ENCODE measurements at regions not wholly inside any gene's neighbourhood (a gene's known extent, or its start where the extent isn't known, plus 50 kb on each side); places are given as distances from the start of the nearest gene placed in this dataset.

DNA sequence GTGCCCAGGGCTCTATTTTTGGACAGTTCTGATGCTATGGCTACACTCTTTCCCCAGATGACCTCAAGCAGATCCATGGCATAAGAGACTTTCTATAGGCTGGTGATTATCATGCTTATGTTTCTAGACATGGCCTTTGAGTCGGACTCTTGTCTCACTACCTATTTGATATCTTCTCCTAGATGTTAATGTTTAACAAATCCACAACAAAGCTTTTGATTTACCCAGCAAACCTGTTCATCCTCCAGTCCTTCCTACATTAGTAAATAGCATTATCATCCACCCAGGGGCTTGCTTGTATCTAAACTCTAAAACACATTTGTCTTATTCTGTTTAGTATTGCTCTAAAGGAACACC, 188.7 kb downstream of the CSNK2A3 start:
- no peak overlapping the region for H3K4me3 Mint-ChIP-seq
- H3K27me3 Mint-ChIP-seq, result peaks cover 2 to 4% of the 10 kb centered on the region in 2 donors
- Histone ChIP-seq H3K27me3 (ENCODE audit: insufficient read depth, low read length) (no peaks in the 10 kb centered on the region), H3K9me3 (ENCODE audit: control insufficient read depth in 1 of 2, low read length in 2 of 2) (no peaks in the 10 kb centered on the region), H3K36me3 (ENCODE audit: insufficient read depth, low read length) (no peaks in the 10 kb centered on the region), H3K4me3 (ENCODE audit: low read length in 2 of 2) (no peak overlapping the region), H3K4me1 (ENCODE audit: insufficient read depth, low read length) (no peaks in the 10 kb centered on the region), H3K27ac (ENCODE audit: low read depth, low read length) (no peak overlapping the region)
- POLR2A ChIA-PET (ENCODE audit: partially characterized antibody), result no interaction called here
- H3K36me3 Mint-ChIP-seq, result no peaks in the 10 kb centered on the region
- no peak overlapping the region for H3K27ac Mint-ChIP-seq
- intact Hi-C loops (cut with micrococcal nuclease), result no loop called here
- no peaks in the 10 kb centered on the region for H3K4me1 Mint-ChIP-seq
- H3K9me3 Mint-ChIP-seq, result peaks cover 0 to 4% (median 0%) of the 10 kb centered on the region in 8 donors
- no peak for DNase-seq
- CTCF ChIA-PET (ENCODE audit: partially characterized antibody), result interaction anchor here (0.9 to 10.3 kb wide), 4 partner anchors 8 to 137 kb away, joined by 3 to 150 read pairs (median 8); no protein-coding TSS in a partner anchor

DNA sequence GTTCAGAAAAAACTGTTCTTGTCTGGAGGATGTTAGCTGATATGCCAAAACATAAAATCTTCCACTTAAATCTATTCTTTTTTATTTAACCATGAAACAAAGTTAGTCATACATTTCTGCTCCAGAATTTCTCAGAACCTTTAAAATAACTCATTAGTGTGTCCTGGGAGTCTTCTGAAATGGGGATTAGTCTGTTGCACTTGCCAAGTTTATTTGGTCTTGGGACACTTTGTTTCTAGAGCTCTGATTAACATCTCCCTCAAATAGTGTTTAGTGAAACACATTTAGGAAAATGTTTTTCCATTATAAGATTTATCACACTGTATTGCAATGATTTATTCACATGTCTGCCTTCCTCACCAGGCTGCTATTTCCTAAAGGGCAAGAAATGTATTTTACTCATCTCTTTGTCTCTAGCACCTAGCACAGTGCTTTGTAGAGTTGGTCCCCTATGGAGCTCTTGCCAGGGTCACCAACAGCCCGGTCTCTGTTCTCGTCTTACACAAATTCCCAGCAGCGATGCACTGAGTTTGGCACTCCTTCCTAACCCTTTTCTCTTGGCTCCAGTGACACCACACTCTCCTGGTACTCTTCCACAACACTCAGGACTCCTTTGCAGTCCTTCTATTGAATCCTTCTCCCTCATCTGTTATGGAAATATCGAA, 189.2 kb downstream of the CSNK2A3 start:
- H3K4me3 ChIP-seq (ENCODE audit: low read length in 2 of 2), result no peak overlapping the region
- H3K27me3 Mint-ChIP-seq, result peaks cover 2 to 4% of the 10 kb centered on the region in 2 donors
- H3K4me1 ChIP-seq (ENCODE audit: insufficient read depth, low read length), result no peaks in the 10 kb centered on the region
- H3K36me3 Mint-ChIP-seq, result no peaks in the 10 kb centered on the region
- no peaks in the 10 kb centered on the region for H3K4me1 Mint-ChIP-seq
- no peak overlapping the region for H3K27ac Mint-ChIP-seq
- H3K9me3 ChIP-seq (ENCODE audit: control insufficient read depth in 1 of 2, low read length in 2 of 2), result no peaks in the 10 kb centered on the region
- CTCF ChIA-PET (ENCODE audit: partially characterized antibody), result interaction anchor here (0.5 to 10.3 kb wide), 4 partner anchors 126 to 1061 kb away, joined by 3 to 150 read pairs (median 6); no protein-coding TSS in a partner anchor
- H3K27me3 ChIP-seq (ENCODE audit: insufficient read depth, low read length), result no peaks in the 10 kb centered on the region
- H3K9me3 Mint-ChIP-seq, result peaks cover 0 to 4% (median 0%) of the 10 kb centered on the region in 8 donors
- no peak overlapping the region for H3K4me3 Mint-ChIP-seq
- H3K27ac ChIP-seq (ENCODE audit: low read depth, low read length), result no peak overlapping the region
- intact Hi-C loops (cut with micrococcal nuclease), result no loop called here
- POLR2A ChIA-PET (ENCODE audit: partially characterized antibody), result no interaction called here
- H3K36me3 ChIP-seq (ENCODE audit: insufficient read depth, low read length), result no peaks in the 10 kb centered on the region
- no peak for DNase-seq

DNA sequence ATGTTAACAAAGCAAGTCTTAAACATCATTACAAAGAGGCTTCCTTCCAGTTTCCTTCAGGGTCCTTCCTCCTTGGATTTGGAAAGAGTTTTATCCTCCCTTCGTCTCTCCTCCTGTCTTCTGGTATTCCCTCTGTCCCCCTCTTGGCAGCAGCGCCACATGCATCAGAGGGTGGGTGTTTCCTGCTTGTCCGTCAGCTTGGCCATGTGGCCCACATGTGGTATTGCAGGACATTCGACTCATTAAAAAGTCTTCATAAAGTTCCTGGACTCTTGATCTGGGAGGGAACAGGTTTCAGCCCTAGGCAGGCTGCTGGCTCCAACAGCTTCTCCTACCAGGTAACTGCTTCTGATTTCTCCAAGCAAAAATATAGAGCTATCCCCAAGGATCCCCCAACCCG, 189.8 kb downstream of the CSNK2A3 start:
- H3K36me3 ChIP-seq (ENCODE audit: insufficient read depth, low read length), result no peaks in the 10 kb centered on the region
- no peak overlapping the region for H3K4me3 ChIP-seq (ENCODE audit: low read length in 2 of 2)
- no peaks in the 10 kb centered on the region for H3K9me3 ChIP-seq (ENCODE audit: control insufficient read depth in 1 of 2, low read length in 2 of 2)
- no peaks in the 10 kb centered on the region for H3K4me1 ChIP-seq (ENCODE audit: insufficient read depth, low read length)
- no peaks in the 10 kb centered on the region for H3K27me3 ChIP-seq (ENCODE audit: insufficient read depth, low read length)
- ChIA-PET POLR2A (ENCODE audit: partially characterized antibody) (no interaction called here), CTCF (ENCODE audit: partially characterized antibody) (interaction anchor here (0.5 to 10.3 kb wide), 3 partner anchors 125 to 1062 kb away, joined by 3 to 150 read pairs (median 10); no protein-coding TSS in a partner anchor)
- no peak overlapping the region for H3K4me3 Mint-ChIP-seq
- H3K36me3 Mint-ChIP-seq, result no peaks in the 10 kb centered on the region
- no peaks in the 10 kb centered on the region for H3K4me1 Mint-ChIP-seq
- DNase-seq, result no peak
- no peak overlapping the region for H3K27ac ChIP-seq (ENCODE audit: low read depth, low read length)
- intact Hi-C loops (cut with micrococcal nuclease), result no loop called here
- peaks cover 0 to 4% (median 0%) of the 10 kb centered on the region in 8 donors for H3K9me3 Mint-ChIP-seq
- peaks cover 2 to 4% of the 10 kb centered on the region in 2 donors for H3K27me3 Mint-ChIP-seq
- H3K27ac Mint-ChIP-seq, result peak overlapping the region in 1 of 7 donors; percentile 30

DNA sequence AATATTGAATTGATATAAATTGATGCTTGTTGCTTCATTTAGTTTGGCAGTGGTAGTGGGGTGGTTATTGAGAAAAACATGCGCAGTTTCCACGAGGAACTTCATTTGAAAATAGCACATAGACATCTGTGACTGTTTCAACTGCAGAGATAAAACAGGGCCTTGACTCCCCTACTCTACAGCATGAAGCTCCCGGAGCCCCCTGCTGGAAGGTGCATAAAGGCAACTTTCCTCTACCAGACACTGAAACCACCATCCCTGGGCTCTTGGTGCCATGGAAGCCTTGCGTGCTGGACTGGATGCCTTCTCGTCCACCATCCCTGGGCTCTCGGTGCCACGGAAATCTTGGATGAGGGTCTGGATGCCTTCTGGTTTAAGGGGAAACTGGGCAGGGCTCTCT, 195.9 kb downstream of the CSNK2A3 start:
- Histone ChIP-seq H3K9me3 (ENCODE audit: control insufficient read depth in 1 of 2, low read length in 2 of 2) (no peaks in the 10 kb centered on the region), H3K27me3 (ENCODE audit: insufficient read depth, low read length) (no peaks in the 10 kb centered on the region), H3K4me3 (ENCODE audit: low read length in 2 of 2) (no peak overlapping the region), H3K4me1 (ENCODE audit: insufficient read depth, low read length) (peaks cover 35% of the 10 kb centered on the region), H3K27ac (ENCODE audit: low read depth, low read length) (no peak overlapping the region), H3K36me3 (ENCODE audit: insufficient read depth, low read length) (no peaks in the 10 kb centered on the region)
- intact Hi-C loops (cut with micrococcal nuclease), result loop anchor here (1.0 to 10.0 kb wide), 6 partner anchors 82 to 630 kb away; no protein-coding TSS in a partner anchor
- H3K27me3 Mint-ChIP-seq, result no peaks in the 10 kb centered on the region
- POLR2A ChIA-PET (ENCODE audit: partially characterized antibody), result interaction anchor here (0.5 to 2.9 kb wide), 7 partner anchors 8 to 220 kb away, joined by 3 to 20 read pairs (median 10); no protein-coding TSS in a partner anchor
- peak overlapping the region in 5 of 7 donors; percentile 87 to 94 (median 89) for H3K27ac Mint-ChIP-seq
- H3K9me3 Mint-ChIP-seq, result peaks cover 0 to 4% (median 0%) of the 10 kb centered on the region in 8 donors
- H3K4me3 Mint-ChIP-seq, result peak overlapping the region in 4 of 8 donors; percentile 51 to 88 (median 86)
- H3K4me1 Mint-ChIP-seq, result peaks cover 21 to 49% (median 30%) of the 10 kb centered on the region in 4 donors
- CTCF ChIA-PET (ENCODE audit: partially characterized antibody), result interaction anchor here (0.7 to 13.5 kb wide), 23 partner anchors 8 to 630 kb away, joined by 3 to 339 read pairs (median 6); no protein-coding TSS in a partner anchor
- peaks cover 4 to 7% of the 10 kb centered on the region in 2 donors for H3K36me3 Mint-ChIP-seq
- DNase-seq, result peak; percentile 46 to 66 (median 60)

DNA sequence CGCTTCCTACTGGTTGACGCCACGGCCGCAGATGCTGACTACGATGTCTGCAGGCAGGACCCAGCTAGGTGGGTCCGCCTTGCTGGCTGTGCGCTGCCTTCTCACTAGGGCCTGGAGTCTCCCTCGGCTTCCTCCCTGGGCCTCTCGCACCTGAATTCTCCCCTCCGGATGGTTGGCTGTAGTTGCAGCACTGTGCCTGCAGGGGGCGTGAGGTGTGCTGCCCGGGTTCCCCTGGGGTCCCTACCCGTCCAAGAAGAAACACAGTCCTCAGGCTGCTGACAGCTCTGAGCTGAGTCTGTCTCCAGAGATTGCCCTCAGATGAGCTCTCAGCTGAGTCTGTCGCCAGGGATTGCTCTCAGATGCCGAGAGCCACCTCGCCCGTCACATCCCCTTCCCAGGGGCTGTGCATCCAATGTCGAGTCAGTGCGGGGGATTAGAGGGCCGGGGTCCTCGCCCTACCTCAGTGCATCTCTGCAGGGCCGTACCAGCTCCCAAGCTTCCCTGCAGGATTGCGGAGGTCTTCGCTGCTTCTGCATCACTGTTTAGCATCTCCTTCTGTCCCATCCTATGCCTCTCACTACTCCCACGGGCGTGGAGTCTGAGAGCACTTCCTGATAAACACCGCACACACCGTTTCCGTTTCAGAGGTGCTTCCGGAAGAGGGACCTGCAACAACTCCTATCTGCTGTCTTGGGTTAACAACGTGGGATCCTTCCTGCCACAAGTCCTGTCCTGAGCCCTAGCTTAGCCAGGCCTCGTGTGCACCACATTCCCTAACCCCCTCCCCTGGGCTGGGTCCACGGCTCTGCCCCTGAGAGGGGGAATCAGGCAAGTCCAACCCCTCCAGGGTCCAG, 196.9 kb downstream of the CSNK2A3 start:
- no peaks in the 10 kb centered on the region for H3K9me3 ChIP-seq (ENCODE audit: control insufficient read depth in 1 of 2, low read length in 2 of 2)
- peak overlapping the region; percentile 85 to 90 (median 86) for H3K4me3 Mint-ChIP-seq
- DNase-seq, result peak; percentile 46 to 72 (median 56)
- no peaks in the 10 kb centered on the region for H3K36me3 ChIP-seq (ENCODE audit: insufficient read depth, low read length)
- H3K27me3 Mint-ChIP-seq, result no peaks in the 10 kb centered on the region
- no peaks in the 10 kb centered on the region for H3K27me3 ChIP-seq (ENCODE audit: insufficient read depth, low read length)
- H3K27ac ChIP-seq (ENCODE audit: low read depth, low read length), result peak overlapping the region; percentile 41
- peaks cover 22 to 59% (median 32%) of the 10 kb centered on the region in 4 donors for H3K4me1 Mint-ChIP-seq
- ChIA-PET POLR2A (ENCODE audit: partially characterized antibody) (interaction anchor here (1.9 to 2.9 kb wide), 4 partner anchors 9 to 128 kb away, joined by 5 to 20 read pairs (median 12); no protein-coding TSS in a partner anchor), CTCF (ENCODE audit: partially characterized antibody) (interaction anchor here (0.5 to 13.5 kb wide), 27 partner anchors 9 to 736 kb away, joined by 3 to 339 read pairs (median 4); partner anchors contain the start of gene EIF4G2)
- peaks cover 4 to 8% of the 10 kb centered on the region in 2 donors for H3K36me3 Mint-ChIP-seq
- H3K4me3 ChIP-seq (ENCODE audit: low read length in 2 of 2), result peak overlapping the region; percentile 36 to 50
- intact Hi-C loops (cut with micrococcal nuclease), result loop anchor here (2.0 to 10.0 kb wide), 2 partner anchors 81 to 109 kb away; no protein-coding TSS in a partner anchor
- peak overlapping the region; percentile 87 to 94 (median 89) for H3K27ac Mint-ChIP-seq
- H3K4me1 ChIP-seq (ENCODE audit: insufficient read depth, low read length), result peaks cover 39% of the 10 kb centered on the region
- peaks cover 0 to 4% (median 0%) of the 10 kb centered on the region in 8 donors for H3K9me3 Mint-ChIP-seq

DNA sequence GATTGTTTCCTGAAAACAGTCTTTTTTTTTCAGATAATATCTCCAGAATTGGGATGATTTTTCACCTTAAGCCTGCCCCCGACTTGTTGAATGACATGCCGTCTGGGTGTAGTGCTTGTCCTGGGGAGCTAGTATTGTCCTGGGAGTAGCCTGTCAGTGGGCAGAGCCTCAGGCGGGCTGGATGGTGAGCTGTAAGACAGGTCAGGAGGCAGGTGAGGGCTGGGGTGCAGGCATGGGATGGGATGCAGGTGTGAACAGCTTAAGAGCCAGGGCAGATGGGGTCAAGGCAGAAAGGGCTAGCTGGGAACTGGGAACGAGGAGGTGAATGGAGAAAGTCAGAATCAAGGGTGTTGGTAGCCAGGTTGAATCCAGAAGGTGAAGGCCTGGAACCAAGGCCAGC, 200.2 kb downstream of the CSNK2A3 start:
- intact Hi-C loops (cut with micrococcal nuclease), result loop anchor here (10.0 kb wide), 1 partner anchor 78 kb away; no protein-coding TSS in a partner anchor
- Mint-ChIP-seq H3K36me3 (peaks cover 7 to 10% of the 10 kb centered on the region in 2 donors), H3K27me3 (no peaks in the 10 kb centered on the region), H3K9me3 (peaks cover 0 to 2% (median 0%) of the 10 kb centered on the region in 8 donors), H3K4me3 (no peak overlapping the region), H3K27ac (peak overlapping the region in 3 of 7 donors; percentile 44 to 77 (median 70)), H3K4me1 (peaks cover 50 to 92% (median 65%) of the 10 kb centered on the region in 4 donors)
- Histone ChIP-seq H3K4me3 (ENCODE audit: low read length in 2 of 2) (no peak overlapping the region), H3K27me3 (ENCODE audit: insufficient read depth, low read length) (no peaks in the 10 kb centered on the region), H3K9me3 (ENCODE audit: control insufficient read depth in 1 of 2, low read length in 2 of 2) (no peaks in the 10 kb centered on the region), H3K36me3 (ENCODE audit: insufficient read depth, low read length) (no peaks in the 10 kb centered on the region), H3K4me1 (ENCODE audit: insufficient read depth, low read length) (peaks cover 72% of the 10 kb centered on the region), H3K27ac (ENCODE audit: low read depth, low read length) (no peak overlapping the region)
- CTCF ChIA-PET (ENCODE audit: partially characterized antibody), result interaction anchor here (2.0 to 13.5 kb wide), 2 partner anchors 116 to 125 kb away, joined by 11 to 339 read pairs; no protein-coding TSS in a partner anchor
- POLR2A ChIA-PET (ENCODE audit: partially characterized antibody), result interaction anchor here (0.5 to 1.0 kb wide), 3 partner anchors 15 to 95 kb away, joined by 3 to 5 read pairs (median 4); no protein-coding TSS in a partner anchor
- DNase-seq, result no peak
